SIG-M5 treated with dmso at 0.1 percent for 504 hours (cell line): ENCODE measurements at regions not wholly inside any gene's neighbourhood (a gene's known extent, or its start where the extent isn't known, plus 50 kb on each side); places are given as distances from the start of the nearest gene placed in this dataset.
"Not testable (repeated sequence)": the region's sequence is repeated elsewhere in the genome, so short reads cannot be mapped to it uniquely, and the experiment has no call there.

ENCODE experiments used
- DNase-seq: peaks from one replicate; lab custom pipeline; 2025; ENCODE audit not compliant: unreplicated experiment; lab: John Stamatoyannopoulos, UW

DNA sequence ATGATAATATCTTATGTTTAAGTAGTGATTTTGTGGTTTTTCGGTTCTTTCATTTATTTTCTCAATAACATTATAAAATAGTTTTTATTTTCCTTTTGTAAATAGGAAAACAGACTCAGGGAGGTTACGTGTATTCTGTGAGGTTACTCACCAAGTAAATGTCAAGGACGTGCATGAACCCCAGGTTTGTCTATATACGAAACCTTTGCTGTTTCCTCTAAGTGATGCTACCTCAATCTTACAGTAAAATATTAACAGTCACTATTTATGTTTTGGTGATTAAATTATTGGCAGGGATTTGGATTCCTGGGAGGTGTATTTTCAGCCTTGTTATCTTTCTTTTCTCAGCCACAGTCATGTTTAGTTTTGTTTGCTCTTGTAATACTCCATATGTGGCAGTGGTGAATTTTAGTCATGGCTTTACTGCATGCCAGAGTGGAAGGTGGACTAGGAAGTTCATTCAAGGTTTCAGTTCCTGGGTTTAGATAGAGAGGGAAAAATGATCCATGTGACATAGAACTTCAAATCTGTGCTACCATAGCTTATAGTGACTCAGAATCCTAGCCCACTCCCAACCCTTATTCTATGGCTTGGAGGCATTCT is 139.9 kb downstream of the ARL4A start:
- no peak for DNase-seq

DNA sequence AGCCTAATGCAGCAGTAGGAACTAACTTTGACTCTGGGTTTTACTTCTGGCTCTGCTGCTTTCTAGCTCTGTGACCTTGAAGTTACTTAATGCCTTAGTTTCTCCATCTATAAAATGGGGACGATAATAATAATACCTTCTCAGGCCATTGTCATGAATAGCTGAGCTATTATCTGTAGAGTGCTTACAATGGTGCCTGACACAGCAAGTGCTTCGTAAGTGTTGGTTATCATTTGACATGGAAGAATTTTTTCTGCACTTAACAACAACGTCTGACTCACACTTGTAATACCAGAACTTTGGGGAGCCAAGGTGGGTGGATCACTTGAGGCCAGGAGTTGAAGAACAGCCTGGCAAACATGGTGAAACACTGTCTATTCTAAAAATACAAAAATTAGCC is 140.5 kb downstream of the ARL4A start:
- no peak for DNase-seq

DNA sequence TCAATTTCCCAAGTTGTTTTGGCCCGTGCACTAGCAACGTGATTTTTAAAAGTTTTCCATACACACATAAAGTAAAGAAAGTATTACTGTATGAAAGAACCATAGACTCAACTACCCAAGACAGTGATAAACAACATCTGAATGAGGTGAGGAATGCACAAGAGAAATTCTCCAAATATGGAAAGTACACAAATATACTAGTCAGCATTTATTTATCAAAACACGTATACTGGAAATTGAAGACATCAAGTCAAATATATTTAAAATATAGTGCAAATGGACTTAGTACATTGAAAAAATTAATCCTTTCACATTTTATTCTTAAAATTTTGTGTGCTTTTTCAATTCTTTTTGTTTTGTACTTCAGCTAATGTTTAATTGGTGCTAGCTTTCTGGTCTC is 143.6 kb downstream of the ARL4A start:
- no peak for DNase-seq

DNA sequence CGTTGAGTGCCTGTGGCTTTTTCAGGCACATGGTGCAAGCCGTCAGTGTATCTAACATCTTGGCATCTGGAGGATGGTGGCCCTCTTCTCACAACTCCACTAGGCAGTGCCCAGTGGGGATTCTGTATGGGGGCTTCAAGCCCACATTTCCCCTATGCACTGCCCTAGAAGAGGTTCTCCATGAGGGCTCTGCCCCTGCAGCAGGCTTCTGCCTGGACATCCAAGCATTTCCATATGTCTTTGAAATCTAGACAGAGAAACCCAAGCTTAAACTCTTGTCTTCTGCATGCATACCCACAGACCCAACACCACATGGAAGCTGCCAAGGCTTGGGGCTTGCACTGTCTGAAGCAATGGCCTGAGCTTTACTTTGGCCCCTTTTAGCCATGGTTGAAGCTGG is 146.4 kb downstream of the ARL4A start:
- DNase-seq, result no peak

DNA sequence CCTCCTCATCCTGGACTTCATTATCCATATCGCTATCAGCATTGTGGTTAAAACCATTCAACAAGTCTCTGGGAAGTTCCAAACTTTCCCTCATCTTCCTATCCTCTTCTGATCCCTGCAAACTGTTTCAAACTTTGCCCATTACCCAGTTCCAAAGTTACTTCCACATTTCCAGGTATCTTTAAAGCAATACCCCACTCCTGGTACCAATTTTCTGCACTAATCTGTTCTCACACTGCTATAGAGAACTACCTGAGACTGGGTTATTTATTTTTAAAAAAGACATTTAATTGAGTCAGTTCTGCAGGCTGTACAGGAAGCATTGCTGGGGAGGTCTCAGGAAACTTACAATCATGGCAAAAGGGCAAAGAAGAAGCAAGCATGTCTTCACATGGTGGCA is 147.3 kb downstream of the ARL4A start:
- DNase-seq, result no peak

DNA sequence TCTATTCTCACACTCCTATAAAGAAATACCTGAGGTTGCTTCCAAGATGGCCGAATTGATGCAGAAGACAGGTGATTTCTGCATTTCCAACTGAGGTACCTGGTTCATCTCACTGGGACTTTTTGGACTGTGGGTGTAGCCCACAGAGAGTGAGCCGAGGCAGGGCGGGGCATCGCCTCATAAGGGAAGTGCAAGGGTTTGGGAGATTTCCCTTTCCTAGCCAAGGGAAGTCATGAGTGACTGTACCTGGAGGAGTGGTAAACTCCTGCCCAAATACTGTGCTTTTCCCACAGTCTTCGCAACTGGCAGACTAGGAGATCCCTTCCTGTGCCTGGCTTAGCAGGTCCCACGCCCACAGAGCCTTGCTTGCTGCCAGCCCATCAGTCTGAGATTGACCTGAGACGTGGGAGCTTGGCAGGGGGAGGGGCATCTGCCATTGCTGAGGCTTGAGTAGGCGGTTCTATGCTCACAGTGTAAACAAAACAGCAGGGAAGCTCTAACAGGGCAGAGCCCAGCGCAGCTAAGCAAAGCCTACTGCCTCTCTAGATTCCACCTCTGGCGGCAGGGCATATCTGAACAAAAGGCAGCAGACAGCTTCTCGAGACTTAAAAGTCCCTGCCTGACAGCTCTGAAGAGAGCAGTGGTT is 152.2 kb downstream of the ARL4A start:
- DNase-seq, result no peak

DNA sequence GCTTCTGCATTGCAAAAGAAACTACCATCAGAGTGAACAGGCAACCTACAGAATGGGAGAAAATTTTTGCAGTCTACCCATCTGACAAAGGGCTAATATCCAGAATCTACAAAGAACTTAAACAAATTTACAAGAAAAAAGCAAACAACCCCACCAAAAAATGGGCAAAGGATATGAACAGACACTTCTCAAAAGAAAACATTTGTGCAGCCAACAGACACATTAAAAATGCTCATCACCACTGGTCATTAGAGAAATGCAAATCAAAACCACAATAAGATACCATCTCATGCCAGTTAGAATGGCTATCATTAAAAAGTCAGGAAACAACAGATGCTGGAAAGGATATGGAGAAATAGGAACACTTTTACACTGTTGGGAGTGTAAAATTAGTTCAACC is 157.3 kb downstream of the ARL4A start:
- DNase-seq, result not testable (repeated sequence)

DNA sequence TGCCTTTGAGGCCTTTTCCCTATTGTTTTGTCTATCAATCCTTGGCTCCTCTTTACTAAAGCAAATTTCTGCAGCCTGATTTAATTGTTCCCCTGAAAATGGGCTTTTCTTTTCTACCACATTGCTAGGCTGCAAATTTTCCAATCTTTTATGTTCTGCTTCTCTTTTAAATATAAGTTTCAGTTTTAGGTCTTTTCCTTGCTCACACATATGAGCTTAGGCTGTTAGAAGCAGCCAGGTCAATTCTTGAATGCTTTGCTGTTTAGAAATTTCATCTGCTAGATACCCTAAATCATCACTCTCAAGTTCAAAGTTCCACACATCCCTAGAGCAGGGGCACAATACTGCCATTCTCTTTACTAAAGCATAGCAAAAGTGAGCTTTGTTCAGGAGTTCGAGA is 159.6 kb downstream of the ARL4A start:
- DNase-seq, result no peak

DNA sequence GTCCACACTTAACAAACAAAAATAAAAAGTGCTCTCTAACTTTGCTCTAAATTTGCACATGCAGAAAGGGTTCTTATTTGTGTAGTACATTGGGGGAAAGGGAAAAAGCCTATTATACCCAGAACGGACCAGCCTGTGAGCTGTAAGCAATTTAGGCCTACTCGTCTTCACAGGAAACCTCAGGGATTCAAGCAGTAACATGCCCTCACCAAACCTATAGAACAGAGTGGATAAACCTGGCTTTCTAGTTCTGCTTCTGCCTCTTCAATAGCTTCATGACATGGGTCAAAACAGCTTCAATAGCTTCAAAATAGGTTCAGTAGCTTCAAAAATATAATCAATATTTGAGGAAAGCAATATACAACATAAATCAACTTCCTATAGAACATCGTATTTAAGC is 163.7 kb downstream of the ARL4A start:
- DNase-seq, result no peak

DNA sequence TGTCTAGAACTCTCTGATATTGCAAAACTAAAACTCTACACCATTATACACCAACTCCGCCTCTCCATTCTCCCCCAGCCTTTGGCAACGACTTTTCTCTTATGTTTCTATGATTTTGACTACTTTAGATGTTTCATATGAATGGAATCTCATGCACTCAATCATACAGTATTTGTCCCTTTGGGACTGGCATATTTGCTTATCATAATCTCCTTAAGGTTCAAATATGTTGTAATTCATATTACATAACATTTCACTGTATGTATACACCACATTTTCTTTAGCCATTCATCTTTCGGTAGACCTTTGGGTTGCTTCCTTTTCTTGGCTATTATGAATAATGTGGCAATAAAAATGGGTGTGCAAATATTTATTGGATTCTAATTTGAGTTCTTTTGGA is 164.4 kb downstream of the ARL4A start:
- DNase-seq, result no peak

DNA sequence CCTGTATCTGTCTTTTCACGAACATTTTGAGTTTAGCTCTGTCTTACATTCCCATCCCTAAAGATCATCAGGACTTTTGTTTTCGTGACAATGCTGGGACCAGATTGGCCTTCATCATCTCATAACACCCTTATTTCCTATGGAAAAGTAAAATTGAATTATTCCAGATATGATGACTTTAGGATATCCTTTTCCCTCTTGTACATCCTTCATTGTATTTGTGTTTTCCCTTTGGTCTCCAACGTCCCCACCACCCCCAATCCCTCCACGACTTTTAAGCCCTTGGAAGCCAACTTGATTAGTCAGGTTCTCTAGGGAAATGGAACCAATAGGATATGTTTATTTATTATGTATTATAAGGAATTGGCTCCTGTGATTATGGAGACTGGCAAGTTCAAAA is 167.6 kb downstream of the ARL4A start:
- no peak for DNase-seq

DNA sequence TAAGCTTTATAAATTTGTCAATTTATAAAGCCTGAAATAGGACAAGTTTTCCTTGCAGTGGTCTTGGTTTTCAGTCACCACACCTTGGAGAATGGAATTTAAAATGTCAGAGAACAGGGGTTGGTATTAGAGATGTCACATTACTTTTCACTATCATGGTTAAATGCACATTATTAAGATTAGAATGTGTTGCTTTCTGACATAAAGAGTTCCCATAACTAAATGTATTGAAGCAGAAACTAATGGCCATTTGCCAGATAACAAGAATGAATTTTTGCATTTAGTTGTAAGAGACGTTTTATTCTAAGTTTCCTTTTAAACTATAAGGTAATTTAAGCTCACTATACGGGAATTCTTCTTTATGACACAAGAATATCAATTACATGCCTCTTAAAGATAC is 172.3 kb downstream of the ARL4A start:
- no peak for DNase-seq

DNA sequence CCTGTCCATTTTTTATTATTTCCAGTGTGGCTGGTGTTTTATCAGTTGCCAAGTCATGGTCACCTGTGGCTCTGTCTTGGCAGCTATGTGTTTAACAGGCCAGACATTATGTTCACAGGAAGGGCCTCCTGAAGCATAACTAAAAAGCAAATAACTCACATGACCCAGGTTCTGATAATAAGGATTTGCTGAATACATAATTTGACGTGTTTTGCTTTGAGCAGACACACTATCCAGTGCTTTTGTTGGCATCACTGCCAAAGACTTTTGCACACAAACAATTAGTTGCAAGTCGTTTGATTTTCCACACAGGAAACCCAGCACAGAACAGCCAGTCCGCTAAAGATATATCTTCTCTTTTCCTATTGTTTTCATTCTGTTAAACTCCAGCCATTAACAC is 173.6 kb downstream of the ARL4A start:
- DNase-seq, result no peak

DNA sequence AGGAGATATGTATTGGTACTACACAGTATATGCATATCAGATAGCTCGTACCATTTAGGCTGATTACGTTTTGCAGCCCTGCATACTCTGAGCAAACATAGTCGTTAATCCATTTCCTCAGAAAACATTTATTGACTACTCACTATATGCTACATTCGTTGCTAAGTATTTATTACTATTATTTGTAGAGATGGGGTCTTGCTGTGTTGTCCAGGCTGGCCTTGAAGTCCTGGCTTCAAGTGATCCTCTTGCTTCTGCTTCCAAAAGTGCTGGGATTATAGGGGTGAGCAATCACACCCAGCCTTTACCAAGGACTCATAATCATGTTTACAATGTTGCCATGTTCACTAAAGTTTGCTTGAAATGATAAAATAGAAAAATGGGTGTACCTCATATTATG is 174.7 kb downstream of the ARL4A start:
- DNase-seq, result no peak

DNA sequence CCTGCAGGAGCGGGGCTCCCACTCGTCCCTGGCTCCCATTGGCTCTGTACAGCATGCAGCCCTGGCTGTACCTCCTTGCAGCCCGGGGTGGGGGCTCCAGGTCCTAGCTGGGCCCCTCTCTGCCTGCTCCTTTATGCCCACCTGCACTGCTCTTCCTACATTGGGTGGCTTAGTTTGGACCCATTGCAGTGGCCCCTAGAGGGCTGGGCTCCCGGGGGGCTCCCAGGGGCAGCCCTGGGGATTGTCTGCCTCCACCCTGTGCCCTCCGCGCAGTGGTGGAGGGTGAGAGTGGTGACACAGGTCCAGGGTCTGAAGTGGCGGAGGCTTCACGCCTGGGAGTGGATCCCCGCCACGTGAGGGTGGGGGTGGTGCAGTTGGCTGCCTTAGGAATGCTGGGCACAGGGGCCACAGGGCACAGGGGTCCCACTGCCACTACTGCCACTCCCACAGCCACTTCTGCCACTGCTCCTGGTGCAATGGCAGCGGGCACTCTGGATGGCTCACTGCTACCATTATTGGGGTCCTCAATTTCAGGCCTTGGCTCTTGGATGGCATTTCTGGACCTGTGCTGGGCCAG is 177.1 kb downstream of the ARL4A start:
- DNase-seq, result no peak

DNA sequence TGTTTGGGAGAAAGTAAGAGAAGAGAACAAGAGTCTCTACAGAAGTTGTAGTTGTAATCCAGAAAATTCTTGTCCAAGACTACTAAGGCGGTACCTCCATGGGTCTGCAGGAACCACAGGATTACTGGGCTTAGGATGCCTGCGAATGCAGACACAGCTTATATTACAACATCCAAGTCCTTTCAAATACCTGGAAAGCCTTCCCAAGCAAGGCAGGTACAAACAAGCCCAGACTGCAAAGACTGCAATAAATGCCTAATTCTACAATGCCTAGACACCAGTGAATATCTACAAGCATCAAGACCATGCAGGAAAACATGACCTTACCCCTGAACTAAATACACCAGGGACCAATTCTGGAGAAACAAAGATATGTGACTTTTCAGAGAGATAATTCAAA is 178.2 kb downstream of the ARL4A start:
- no peak for DNase-seq

DNA sequence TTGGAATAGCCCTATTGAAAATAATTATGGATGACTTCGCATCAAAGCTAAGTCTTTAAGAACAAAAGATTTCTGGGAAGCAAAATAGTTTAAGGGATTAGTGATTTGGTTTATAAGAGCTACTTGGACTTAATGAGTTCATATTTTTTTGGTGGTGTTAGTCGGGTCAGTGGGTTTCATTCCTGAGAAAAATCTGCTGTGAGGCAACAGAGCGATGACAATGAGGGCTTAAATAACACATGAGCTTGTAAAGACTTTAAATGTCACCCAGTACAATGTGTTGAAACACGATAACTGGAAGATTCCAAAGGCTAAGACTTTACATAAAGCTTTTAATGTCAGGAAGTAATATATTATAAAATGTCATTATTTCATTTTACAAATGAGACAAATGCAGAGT is 178.8 kb downstream of the ARL4A start:
- no peak for DNase-seq

DNA sequence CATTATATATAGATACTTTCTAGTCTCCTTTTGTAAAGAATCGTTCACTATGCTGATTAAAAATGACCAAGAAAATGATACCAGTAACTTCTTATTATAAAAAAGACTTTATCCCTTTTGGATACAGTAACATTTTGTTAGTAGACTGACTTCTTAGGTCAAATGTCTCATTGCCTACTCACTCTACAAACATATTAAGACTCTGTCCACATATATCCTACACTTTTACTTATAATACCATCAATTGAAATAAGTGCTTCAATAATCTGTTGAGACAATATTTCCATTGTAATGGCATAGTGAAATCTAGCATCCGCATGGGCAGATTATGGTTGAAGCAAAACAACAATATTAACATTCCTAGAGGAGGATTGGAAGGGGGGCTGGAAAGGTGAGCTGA is 180.6 kb downstream of the ARL4A start:
- no peak for DNase-seq

DNA sequence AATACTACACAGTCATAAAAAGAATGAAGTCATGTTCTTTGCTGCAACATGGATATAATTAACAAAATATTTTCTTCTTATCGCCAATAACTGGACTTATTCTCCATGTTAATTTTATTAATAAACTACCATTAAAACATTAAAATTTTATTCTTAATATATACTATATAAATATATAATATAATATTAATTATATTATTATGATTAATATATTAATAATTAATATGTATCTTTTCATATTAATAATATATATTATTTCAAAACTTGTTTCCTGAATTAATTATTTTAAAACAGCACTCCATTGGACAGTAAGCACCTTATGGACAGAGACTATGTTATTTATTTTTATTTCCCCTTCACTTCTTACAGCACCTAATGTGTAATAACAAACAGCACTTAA is 182.8 kb downstream of the ARL4A start:
- no peak for DNase-seq

DNA sequence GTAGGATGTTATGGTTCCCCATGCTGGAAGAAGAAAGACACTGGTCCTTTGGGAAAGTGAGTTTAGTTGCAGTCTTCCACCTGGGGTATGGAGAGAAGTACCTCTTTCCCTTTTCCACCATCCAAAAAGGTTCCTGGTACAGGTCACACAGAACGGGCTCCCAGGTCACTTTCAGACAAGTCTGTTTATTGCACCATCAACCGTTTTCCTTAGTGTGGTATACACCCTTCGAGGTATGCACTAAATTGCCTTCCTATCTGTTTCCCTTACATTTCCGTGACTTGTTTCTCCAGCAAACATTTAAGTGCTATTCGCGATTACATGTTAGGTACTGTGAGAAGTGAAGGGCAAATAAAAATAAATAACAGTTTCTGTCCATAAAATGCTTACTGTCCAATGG is 185.1 kb downstream of the ARL4A start:
- DNase-seq, result no peak

DNA sequence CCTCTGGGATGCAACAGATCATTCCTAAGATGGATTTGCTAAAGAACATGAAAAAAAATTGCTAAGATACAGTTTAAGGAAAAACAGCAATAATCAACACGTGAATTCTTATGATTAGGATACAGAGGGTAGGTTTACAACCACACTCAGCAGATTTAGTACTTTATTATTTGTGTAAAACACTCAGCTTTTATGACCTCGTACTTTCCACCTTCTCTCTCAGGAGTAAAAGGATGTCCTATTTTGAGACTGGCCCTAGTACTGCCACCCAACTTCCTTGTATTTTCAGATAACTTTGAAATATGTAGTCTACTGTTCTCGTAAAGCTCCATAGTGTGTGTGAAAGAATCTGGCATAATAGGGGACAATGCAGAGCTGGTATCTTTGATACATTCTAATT is 186.1 kb downstream of the ARL4A start:
- no peak for DNase-seq

DNA sequence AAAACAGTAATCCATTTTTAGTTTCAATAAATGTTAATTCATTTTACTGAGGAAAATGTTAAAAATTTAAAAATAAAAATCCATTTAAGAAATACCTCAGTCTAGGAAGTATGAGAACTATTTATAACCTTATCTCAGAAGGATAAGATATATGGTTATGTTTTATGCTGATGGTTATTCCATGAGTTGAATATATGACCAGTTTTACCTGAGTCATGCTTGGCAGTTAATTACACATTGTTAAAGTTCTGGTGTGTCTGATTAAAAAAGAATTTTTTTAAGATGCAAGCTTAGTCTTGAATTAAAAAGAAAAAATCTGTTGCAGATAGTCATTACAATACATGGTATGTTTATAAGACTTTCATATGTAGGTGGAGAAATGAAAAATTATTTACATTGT is 191.7 kb downstream of the ARL4A start:
- DNase-seq, result no peak

DNA sequence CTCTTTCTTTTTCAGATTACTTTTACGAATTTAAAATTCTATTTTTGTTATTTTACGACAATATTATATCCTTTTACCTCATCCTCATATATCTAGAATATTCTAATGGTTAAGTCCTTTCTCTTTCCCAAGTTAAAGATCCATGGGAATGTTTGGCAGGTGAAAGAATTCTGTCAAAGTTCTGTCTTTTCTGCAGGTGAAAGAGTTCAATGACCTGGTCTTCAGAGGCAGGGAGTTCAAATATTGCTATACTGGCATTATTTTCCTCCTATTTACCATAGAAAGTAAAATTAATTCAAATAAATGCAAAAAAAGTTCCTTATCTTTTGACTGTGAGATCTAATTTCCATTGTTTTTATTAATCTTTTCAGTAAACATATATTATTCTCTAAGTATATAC is 194.3 kb downstream of the ARL4A start:
- no peak for DNase-seq
